GM15510 (cell line): ENCODE measurements at regions not wholly inside any gene's neighbourhood (a gene's known extent, or its start where the extent isn't known, plus 50 kb on each side); places are given as distances from the start of the nearest gene placed in this dataset.

ENCODE experiments used
- POLR2A ChIP-seq: IDR thresholded peaks from 3 replicates; pipeline ENCODE4 v1.6.1; 2011; ENCODE audit warnings: borderline replicate concordance; ENCODE audit not compliant: insufficient read length; ENCODE audit errors: extremely low read depth

- TF ChIP-seq POLR2A, result no peak
Observed at GRCh38 chr5:154577416-154577815, 99.4 kb upstream of the HAND1 start.

GRCh38 chr5:154576429-154576806 is 98.4 kb upstream of the HAND1 start:
- TF ChIP-seq POLR2A, result no peak

GRCh38 chr5:154575546-154576428 is 97.8 kb upstream of the HAND1 start:
- no peak for TF ChIP-seq POLR2A

DNA sequence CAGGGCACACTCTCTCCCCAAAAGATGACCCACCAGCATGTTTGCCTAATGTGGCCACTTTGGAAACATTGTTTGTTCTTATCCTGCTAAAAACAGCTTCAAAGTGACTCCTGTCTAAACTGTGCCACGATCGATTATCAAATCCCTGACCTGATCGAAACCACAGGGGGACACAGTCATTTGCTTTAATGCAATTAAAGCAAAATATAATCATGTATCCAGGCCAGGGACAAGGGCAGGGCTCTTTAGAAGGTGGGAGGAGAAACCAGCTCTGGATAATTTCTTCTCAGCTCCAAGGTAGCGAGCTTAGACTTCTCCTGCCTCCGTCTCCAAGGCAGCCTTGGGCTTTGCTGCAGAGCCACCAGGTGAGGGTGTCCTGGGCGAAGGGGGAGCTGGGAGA is 95.0 kb upstream of the HAND1 start:
- no peak for TF ChIP-seq POLR2A

DNA sequence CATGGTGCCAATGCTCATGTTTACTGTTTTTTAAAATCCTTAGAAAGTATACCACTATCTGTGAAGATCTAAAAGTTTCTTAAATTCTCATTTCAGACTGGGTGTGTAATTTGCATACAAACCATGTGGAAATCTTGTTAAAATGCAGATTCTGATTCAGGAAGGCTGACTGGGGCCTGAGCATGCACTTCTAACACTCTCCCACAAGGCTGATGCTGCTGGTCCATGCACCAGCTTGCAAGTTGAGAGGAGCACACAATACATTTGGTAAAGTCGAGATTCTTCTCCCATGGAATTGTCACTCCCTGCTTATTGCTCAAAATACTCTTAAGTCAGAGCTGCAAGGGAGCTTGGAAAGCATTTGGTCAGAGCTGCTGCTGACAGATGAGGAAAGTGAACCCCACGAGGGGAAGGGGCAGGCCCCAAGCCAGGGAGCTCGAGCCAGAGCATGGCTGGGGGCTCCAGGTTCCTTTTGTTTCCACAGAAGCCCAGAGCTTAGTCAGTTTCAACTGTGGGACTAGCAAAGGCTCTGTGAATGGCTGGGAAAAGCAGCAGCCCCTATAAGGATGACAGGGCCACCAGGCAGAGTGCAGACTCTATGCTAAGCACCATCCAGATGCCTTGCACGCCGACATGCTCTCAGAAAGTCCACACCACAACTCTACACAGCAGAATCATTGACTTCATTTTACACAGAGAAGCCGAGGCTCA is 93.5 kb upstream of the HAND1 start:
- no peak for TF ChIP-seq POLR2A

GRCh38 chr5:154570572-154571324 is 92.7 kb upstream of the HAND1 start:
- no peak for TF ChIP-seq POLR2A

- TF ChIP-seq POLR2A, result no peak
Observed at GRCh38 chr5:154568589-154568988, 90.6 kb upstream of the HAND1 start.

- no peak for TF ChIP-seq POLR2A
Observed at GRCh38 chr5:154567155-154567554, 89.1 kb upstream of the HAND1 start.

GRCh38 chr5:154566146-154566680 is 88.2 kb upstream of the HAND1 start:
- no peak for TF ChIP-seq POLR2A

- TF ChIP-seq POLR2A, result no peak
Observed at GRCh38 chr5:154565123-154565522, 87.1 kb upstream of the HAND1 start.

DNA sequence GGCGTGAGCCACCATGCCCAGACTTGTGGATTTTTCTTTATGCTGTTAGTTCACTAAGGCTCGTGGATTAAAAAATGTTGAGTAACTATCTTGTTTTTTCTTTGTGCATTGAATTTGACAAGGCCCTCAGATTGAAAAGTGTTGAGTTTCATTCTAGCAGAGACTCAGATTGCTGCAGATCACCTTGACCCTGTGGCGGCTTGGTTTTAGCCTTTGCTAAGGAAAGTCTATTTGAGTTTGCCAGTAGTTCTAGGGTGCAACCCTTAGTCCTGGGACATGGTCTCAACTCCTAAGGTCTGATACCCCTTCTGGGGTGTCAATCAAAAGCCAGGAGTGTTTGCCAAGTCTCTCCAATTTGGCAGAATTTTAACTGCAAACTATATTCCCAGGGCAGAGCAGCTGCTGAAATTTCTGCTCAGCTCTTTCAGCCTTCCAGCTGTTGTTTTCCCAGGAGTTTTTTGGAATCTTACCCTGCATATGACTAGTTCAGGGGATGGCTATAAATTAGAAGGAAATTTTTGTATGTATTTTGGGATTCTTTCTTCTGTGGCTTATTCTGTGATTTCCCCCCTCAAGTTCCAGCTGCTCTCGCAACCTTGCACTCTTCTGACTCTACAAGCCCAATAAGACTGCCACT is 84.3 kb upstream of the HAND1 start:
- no peak for TF ChIP-seq POLR2A

DNA sequence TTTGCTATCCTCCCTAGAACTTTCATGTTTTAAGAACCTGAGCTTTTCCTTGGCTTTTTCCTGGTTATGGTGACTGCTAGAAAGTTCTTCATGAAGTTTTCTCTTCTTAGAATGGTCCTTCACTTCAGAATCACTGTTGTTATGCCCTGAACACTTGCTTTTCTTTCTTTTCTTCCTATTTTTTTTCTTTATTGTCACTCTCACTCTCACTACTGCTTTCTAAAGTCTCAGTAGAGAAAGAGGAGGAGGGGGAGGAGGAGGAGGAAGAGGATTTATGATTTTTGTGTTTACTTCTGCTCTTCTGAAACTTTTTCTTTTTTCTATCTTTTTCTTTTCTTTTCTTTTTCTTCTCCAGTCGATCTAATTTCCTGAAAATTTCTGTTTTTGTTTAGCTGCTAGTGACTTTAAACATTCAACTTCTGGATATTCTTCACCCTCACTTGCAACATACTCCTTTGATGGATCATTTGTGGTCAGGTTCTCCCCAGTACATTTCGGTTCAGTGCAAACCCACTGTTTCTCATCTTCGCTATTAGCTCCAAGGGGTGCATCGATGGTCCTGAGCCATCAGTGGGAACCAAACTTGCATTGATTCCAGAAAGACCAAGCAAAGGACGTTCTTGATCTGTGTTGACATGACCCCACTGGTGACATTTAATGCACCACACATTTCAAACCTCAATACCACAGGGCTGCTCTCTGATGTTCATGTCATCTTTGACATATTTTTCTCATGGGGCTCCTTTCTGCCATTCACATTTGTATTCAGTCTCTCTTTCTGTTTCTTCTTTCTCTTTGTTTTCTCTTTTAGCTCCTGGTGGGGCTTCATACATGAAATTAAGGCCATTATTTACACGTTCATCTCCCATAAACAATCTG is 81.6 kb upstream of the HAND1 start:
- TF ChIP-seq POLR2A, result no peak

- TF ChIP-seq POLR2A, result no peak
Observed at GRCh38 chr5:154557548-154557947, 79.5 kb upstream of the HAND1 start.

DNA sequence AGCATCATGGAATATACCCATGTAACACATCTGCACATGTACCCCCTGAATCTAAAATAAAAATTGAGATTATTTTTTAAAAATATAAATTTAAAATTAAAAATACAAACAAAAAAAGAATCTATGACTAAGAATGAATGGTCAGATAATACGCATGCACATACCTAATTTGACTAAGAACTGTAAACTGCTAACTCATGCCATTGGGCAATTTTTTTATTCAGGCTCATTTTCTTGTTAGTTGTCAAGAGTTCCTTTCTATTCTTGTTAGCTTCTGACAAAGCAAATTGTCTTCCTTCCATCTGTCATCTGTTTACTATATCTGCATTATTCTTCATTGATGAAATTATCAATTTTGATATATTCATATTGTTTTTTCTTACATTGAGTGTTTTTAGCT is 69.5 kb upstream of the HAND1 start:
- TF ChIP-seq POLR2A, result no peak
